Panc1 (cell line): ENCODE measurements at regions not wholly inside any gene's neighbourhood (a gene's known extent, or its start where the extent isn't known, plus 50 kb on each side); places are given as distances from the start of the nearest gene placed in this dataset.

Experiments used
- ATAC-seq: fragments of 200-7000 bp; cut with Tn5 transposase; 2 replicates; pipeline ENCODE4 v1.9.1; 2020; ENCODE audit warnings: mild to moderate bottlenecking, moderate library complexity
- BruUV-seq: library from RNA; stranded (reverse); fragments of 400-500 nt; replicated peaks from 2 replicates; lab custom pipeline; 2021; lab: Mats Ljungman, UMichigan
- CTCF ChIA-PET: fragments of 300-600 bp; sonication (Branson Sonifier 250); formaldehyde crosslinking; loops from one replicate; lab custom pipeline; 2022; ENCODE audit warnings: antibody characterized with exemption; lab: Charles Lee
- POLR2A ChIA-PET: fragments of 300-600 bp; sonication (Branson Sonifier 250); formaldehyde crosslinking; loops from one replicate; lab custom pipeline; 2022; ENCODE audit warnings: antibody characterized with exemption; lab: Charles Lee
- DNase-seq: peaks from one replicate; pipeline ENCODE4 v3.0.0-alpha.2; 2010; ENCODE audit warnings: low read depth, low spot score
- H3K27ac ChIP-seq: 2 replicates; pipeline ENCODE4 v1.5.1; 2011; ENCODE audit warnings: mild to moderate bottlenecking, low read length, inconsistent platforms
- H3K27me3 ChIP-seq: fragments of 200-500 bp; sonication (Bioruptor generic); 2 replicates; pipeline ENCODE4 v1.6.0; 2014; ENCODE audit warnings: low read length, inconsistent platforms; ENCODE audit not compliant: control insufficient read depth, insufficient read depth
- H3K36me3 ChIP-seq: fragments of 200-500 bp; sonication (Bioruptor generic); 2 replicates; pipeline ENCODE4 v1.5.1; 2014; ENCODE audit warnings: inconsistent platforms, mild to moderate bottlenecking, low read length, moderate library complexity; ENCODE audit not compliant: control insufficient read depth, insufficient read depth
- H3K4me1 ChIP-seq: 2 replicates; pipeline ENCODE4 v1.5.1; 2011; ENCODE audit warnings: inconsistent platforms, mild to moderate bottlenecking, low read length, moderate library complexity; ENCODE audit not compliant: control insufficient read depth, insufficient read depth
- H3K4me3 ChIP-seq, 2 experiments: 2 replicates each; pipeline ENCODE4 v1.5.1; 2011 to 2012; ENCODE audit warnings: low read depth in 2 of 2, low read length in 2 of 2, mild to moderate bottlenecking in 2 of 2, inconsistent platforms in 1 of 2, moderate library complexity in 1 of 2
- H3K9me3 ChIP-seq: fragments of 200-500 bp; sonication (Bioruptor generic); 2 replicates; pipeline ENCODE4 v1.5.1; 2014; ENCODE audit warnings: low read depth, mild to moderate bottlenecking, inconsistent platforms, low read length, moderate library complexity; ENCODE audit not compliant: control insufficient read depth, insufficient read depth
- CTCF ChIP-seq: fragments of 450-650 bp; IDR thresholded peaks from 2 replicates; pipeline ENCODE4 v1.5.1; 2017; ENCODE audit warnings: mild to moderate bottlenecking
- POLR2AphosphoS5 ChIP-seq: IDR thresholded peaks from 2 replicates; pipeline ENCODE4 v1.6.1; 2012; ENCODE audit warnings: mild to moderate bottlenecking, low read depth, low read length, moderate library complexity
- REST ChIP-seq, 2 experiments: IDR thresholded peaks; 2 replicates each; pipeline ENCODE4 v1.6.1; 2011 to 2012; ENCODE audit warnings: low read depth in 2 of 2, control low read depth in 1 of 2, low read length in 1 of 2, mild to moderate bottlenecking in 1 of 2, moderate library complexity in 1 of 2; ENCODE audit not compliant: insufficient read depth in 1 of 2
- SIN3A ChIP-seq: IDR thresholded peaks from 2 replicates; pipeline ENCODE4 v1.6.1; 2012; ENCODE audit warnings: low read depth, mild to moderate bottlenecking, low read length, moderate library complexity, borderline replicate concordance; ENCODE audit not compliant: insufficient read depth
- TCF7L2 ChIP-seq: IDR thresholded peaks from 2 replicates; pipeline ENCODE4 v1.6.1; 2011; ENCODE audit warnings: mild to moderate bottlenecking, low read depth, low read length, inconsistent platforms
- in situ Hi-C: cut with HindIII; loops from 2 replicates; pipeline ENCODE4 v1.10.0; 2016; ENCODE audit warnings: low sequenced_read_pairs, low pct_unique_long_range_greater_than_20kb
- intact Hi-C: fragments of 100-400 bp; cut with micrococcal nuclease; formaldehyde crosslinking; loops from one replicate; pipeline ENCODE4 v1.10.0; 2022; ENCODE audit not compliant: unreplicated experiment

- no TSS peak for BruUV-seq
- no peaks in the 10 kb centered on the region for H3K27me3 ChIP-seq
- no peaks in the 10 kb centered on the region for H3K4me1 ChIP-seq
- no peak overlapping the region for H3K4me3 ChIP-seq
- in situ Hi-C loops, result no loop called here
- DNase-seq, result no peak
- no peak overlapping the region for H3K27ac ChIP-seq
- H3K9me3 ChIP-seq, result no peaks in the 10 kb centered on the region
- no peaks in the 10 kb centered on the region for H3K36me3 ChIP-seq
- no peak for ATAC-seq
- intact Hi-C loops, result no loop called here
- ChIA-PET CTCF (no interaction called here), POLR2A (no interaction called here)
- TF ChIP-seq POLR2AphosphoS5 (no peak), SIN3A (no peak), REST (IDR thresholded peaks at IDR 0.05; ENCODE audit: insufficient read depth in 1 of 2, low read depth in 2 of 2, low read length in 1 of 2) (no peak), TCF7L2 (no peak), CTCF (no peak)
Measured at GRCh38 chr15:70185251-70185711, 87.6 kb upstream of the TLE3 start.

GRCh38 chr15:70182858-70183695, 85.4 kb upstream of the TLE3 start:
- ATAC-seq, result no peak
- TF ChIP-seq POLR2AphosphoS5, result no peak
- no peak for TF ChIP-seq TCF7L2
- TF ChIP-seq REST (IDR thresholded peaks at IDR 0.05; ENCODE audit: insufficient read depth in 1 of 2, low read depth in 2 of 2, low read length in 1 of 2), result no peak
- TF ChIP-seq CTCF, result no peak
- TF ChIP-seq SIN3A, result no peak
- Histone ChIP-seq H3K36me3 (no peaks in the 10 kb centered on the region), H3K4me3 (no peak overlapping the region), H3K4me1 (no peaks in the 10 kb centered on the region), H3K27me3 (no peaks in the 10 kb centered on the region), H3K27ac (no peak overlapping the region), H3K9me3 (no peaks in the 10 kb centered on the region)
- in situ Hi-C loops, result no loop called here
- intact Hi-C loops, result no loop called here
- no TSS peak for BruUV-seq
- CTCF ChIA-PET, result no interaction called here
- POLR2A ChIA-PET, result interaction anchor here (0.7 kb wide), 1 partner anchor 132 kb away, joined by 3 read pairs; no protein-coding TSS in a partner anchor
- no peak for DNase-seq
